ENCODE measurements at regions not wholly inside any gene's neighbourhood (a gene's known extent, or its start where the extent isn't known, plus 50 kb on each side); places are given as distances from the start of the nearest gene placed in this dataset.

DNA sequence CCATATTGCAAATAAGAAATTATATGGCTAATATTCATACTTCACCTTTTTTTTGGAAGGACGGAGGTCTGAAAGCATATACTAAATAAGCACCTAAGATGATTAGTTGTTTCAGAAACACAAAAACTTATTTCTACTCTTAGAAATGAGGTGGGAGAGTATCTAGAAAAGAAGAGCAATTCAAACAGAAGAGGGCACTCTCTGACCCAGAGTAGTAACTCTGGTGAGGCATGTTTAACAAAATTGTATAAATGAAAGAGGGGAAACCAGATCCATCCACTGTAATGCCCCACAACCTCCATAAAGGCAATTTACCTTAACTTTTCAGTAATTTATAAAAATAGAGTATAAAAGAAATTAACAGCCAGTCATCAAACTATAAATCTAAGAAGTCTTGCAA is 669.6 kb upstream of the VRK2 start:
- TF ChIP-seq, protein P1, sequence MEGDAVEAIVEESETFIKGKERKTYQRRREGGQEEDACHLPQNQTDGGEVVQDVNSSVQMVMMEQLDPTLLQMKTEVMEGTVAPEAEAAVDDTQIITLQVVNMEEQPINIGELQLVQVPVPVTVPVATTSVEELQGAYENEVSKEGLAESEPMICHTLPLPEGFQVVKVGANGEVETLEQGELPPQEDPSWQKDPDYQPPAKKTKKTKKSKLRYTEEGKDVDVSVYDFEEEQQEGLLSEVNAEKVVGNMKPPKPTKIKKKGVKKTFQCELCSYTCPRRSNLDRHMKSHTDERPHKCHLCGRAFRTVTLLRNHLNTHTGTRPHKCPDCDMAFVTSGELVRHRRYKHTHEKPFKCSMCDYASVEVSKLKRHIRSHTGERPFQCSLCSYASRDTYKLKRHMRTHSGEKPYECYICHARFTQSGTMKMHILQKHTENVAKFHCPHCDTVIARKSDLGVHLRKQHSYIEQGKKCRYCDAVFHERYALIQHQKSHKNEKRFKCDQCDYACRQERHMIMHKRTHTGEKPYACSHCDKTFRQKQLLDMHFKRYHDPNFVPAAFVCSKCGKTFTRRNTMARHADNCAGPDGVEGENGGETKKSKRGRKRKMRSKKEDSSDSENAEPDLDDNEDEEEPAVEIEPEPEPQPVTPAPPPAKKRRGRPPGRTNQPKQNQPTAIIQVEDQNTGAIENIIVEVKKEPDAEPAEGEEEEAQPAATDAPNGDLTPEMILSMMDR (IDR thresholded peaks at IDR 0.05; ENCODE audit: unreplicated experiment): no peak
- H3K9me3 Mint-ChIP-seq (ENCODE audit: unreplicated experiment): no peaks in the 10 kb centered on the region
- H3K4me3 Mint-ChIP-seq (ENCODE audit: unreplicated experiment): no peak overlapping the region
- no peak overlapping the region for H3K27ac Mint-ChIP-seq (ENCODE audit: unreplicated experiment)
- no peaks in the 10 kb centered on the region for H3K4me1 Mint-ChIP-seq (ENCODE audit: unreplicated experiment)
- no peak for DNase-seq (ENCODE audit: low spot score)
- H3K27me3 Mint-ChIP-seq (ENCODE audit: unreplicated experiment): no peaks in the 10 kb centered on the region
- no peaks in the 10 kb centered on the region for H3K36me3 Mint-ChIP-seq (ENCODE audit: low read depth, unreplicated experiment)

DNA sequence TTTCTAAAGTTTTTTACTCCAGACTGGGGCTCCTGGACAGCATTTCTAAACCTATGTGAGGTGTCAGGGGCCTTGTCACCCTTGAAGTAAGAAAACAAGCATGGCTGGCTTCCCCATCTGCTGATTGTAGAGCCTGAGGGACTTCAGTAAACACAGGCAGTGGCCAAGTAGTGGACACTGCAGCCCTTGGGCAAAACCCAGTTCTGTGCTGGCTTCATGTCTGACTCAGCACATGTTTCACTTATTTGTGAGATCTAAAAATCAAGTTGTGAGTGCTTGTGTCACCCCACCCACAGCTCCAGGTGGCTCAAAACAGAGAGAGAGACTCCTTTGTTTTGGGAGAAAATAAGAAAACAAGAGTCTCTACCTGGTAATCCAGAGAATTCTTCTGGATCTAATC is 660.3 kb upstream of the VRK2 start:
- DNase-seq (ENCODE audit: low spot score): no peak
- H3K4me3 Mint-ChIP-seq (ENCODE audit: unreplicated experiment): no peak overlapping the region
- H3K27ac Mint-ChIP-seq (ENCODE audit: unreplicated experiment): no peak overlapping the region
- H3K27me3 Mint-ChIP-seq (ENCODE audit: unreplicated experiment): no peaks in the 10 kb centered on the region
- no peaks in the 10 kb centered on the region for H3K36me3 Mint-ChIP-seq (ENCODE audit: low read depth, unreplicated experiment)
- no peaks in the 10 kb centered on the region for H3K4me1 Mint-ChIP-seq (ENCODE audit: unreplicated experiment)
- H3K9me3 Mint-ChIP-seq (ENCODE audit: unreplicated experiment): no peaks in the 10 kb centered on the region
- TF ChIP-seq, protein P1 (IDR thresholded peaks at IDR 0.05; ENCODE audit: unreplicated experiment): no peak

DNA sequence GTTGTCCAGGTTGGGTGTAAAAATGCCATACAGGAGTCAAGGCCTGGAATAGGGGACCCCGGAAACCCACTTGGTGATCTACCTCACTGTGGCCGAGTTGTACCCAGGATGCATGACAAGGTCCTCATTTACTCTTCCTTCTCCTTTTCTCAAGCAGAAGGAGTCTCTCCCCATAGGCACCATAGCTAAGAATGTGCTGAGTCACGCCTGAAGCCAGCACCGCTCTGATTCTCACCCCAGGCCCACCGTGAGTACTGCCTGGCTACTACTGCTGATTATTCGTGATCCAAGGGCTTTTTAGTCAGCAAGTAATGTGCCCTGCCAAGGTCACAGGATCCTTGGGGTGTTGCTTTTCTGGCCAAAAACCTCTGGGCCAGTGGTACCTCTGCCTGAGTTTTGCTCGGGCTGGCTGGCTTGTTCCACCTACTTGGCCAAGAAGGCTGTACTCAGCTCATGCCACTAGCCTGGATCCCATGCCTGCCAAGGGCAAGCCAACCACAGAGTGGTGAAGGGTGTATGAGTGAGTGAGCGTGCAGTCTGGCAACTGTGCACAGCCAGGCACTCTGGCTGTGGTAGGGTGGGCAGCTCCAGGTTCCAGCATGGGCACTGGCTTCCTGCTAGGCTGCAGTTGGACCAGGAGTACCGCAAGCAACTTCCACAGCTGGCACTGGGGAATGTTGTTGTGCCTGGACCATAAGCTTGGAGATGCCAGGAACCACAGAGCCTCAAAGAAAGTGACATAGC is 650.1 kb upstream of the VRK2 start:
- H3K27ac Mint-ChIP-seq (ENCODE audit: unreplicated experiment): no peak overlapping the region
- TF ChIP-seq, protein P1 (IDR thresholded peaks at IDR 0.05; ENCODE audit: unreplicated experiment): no peak
- DNase-seq (ENCODE audit: low spot score): no peak

DNA sequence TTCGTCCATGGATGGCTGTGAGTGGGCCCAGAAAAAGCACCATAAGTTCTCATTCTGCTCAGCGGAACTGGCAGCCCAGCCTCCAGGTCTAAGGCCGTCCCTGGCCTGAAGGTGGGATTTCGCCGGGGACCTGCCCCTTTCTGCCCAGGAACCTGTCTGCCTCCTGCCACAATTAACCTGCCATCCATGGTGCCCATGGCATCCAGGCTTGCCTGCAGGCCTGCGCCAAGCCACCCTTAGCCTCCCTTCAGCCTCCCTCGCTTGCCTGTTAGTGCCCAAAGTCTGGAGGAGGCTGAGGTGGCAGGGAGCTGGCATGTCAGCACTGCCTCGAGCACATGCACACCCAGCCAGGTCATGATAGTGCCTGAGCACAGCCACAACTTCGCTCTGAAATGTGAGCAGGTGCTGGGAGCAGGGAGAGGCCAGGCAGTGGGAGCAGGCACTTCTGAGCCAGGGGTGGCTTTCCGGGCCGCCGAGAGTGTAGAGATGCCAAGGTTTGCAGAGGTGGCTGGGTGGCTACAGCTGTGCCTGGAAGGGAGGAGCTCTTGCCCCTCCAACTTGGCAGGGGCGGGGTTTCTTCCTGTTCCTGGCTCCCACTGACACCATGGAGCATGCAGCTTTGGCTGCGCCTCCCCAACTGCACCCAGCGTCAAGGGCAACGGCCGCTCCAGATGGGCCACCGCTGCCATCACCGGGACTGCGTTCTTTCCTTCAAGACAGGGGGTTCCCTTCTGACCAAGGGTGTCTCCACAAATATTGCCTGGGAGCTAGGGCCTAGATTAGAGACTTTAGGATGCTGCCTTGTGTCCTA is 648.9 kb upstream of the VRK2 start:
- Mint-ChIP-seq H3K27me3 (ENCODE audit: unreplicated experiment) (peaks cover 3% of the 10 kb centered on the region), H3K4me1 (ENCODE audit: unreplicated experiment) (no peaks in the 10 kb centered on the region), H3K4me3 (ENCODE audit: unreplicated experiment) (no peak overlapping the region), H3K27ac (ENCODE audit: unreplicated experiment) (no peak overlapping the region), H3K9me3 (ENCODE audit: unreplicated experiment) (no peaks in the 10 kb centered on the region), H3K36me3 (ENCODE audit: low read depth, unreplicated experiment) (no peaks in the 10 kb centered on the region)
- no peak for DNase-seq (ENCODE audit: low spot score)
- TF ChIP-seq, protein P1 (IDR thresholded peaks at IDR 0.05; ENCODE audit: unreplicated experiment): no peak

More for the DNA sequence above, 650.1 kb upstream of the VRK2 start:
- Mint-ChIP-seq H3K4me1 (ENCODE audit: unreplicated experiment) (no peaks in the 10 kb centered on the region), H3K4me3 (ENCODE audit: unreplicated experiment) (no peak overlapping the region), H3K9me3 (ENCODE audit: unreplicated experiment) (no peaks in the 10 kb centered on the region), H3K27me3 (ENCODE audit: unreplicated experiment) (peaks cover 3% of the 10 kb centered on the region), H3K36me3 (ENCODE audit: low read depth, unreplicated experiment) (no peaks in the 10 kb centered on the region)

DNA sequence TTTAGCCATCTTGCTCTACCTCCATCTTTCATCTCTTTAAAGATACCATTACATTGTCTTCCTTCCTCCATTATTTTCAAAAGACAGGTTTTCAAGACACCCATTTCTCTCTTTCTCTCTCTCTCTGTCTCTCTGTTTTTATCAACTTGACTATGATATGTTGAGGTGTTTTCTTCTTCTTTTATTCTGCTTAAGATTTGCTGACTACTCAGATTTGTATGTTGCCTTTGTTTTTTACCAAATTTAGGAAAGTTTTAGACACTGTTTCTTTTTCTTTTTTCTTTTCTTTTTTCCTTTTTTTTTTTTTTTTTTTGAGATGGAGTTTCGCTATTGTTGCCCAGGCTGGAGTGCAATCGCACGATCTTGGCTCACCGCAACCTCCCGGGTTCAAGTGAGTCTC is 647.5 kb upstream of the VRK2 start:
- H3K4me1 Mint-ChIP-seq (ENCODE audit: unreplicated experiment): no peaks in the 10 kb centered on the region
- DNase-seq (ENCODE audit: low spot score): no peak
- no peaks in the 10 kb centered on the region for H3K9me3 Mint-ChIP-seq (ENCODE audit: unreplicated experiment)
- TF ChIP-seq, protein P1 (IDR thresholded peaks at IDR 0.05; ENCODE audit: unreplicated experiment): no peak
- no peak overlapping the region for H3K4me3 Mint-ChIP-seq (ENCODE audit: unreplicated experiment)
- no peaks in the 10 kb centered on the region for H3K36me3 Mint-ChIP-seq (ENCODE audit: low read depth, unreplicated experiment)
- no peak overlapping the region for H3K27ac Mint-ChIP-seq (ENCODE audit: unreplicated experiment)
- peaks cover 3% of the 10 kb centered on the region for H3K27me3 Mint-ChIP-seq (ENCODE audit: unreplicated experiment)
